ENCODE measurements at regions not wholly inside any gene's neighbourhood (a gene's known extent, or its start where the extent isn't known, plus 50 kb on each side); places are given as distances from the start of the nearest gene placed in this dataset.

GRCh38 chr15:46996359-46996758 lies 720.9 kb upstream of the SEMA6D start:
- H3K4me1 Mint-ChIP-seq, result no peaks in the 10 kb centered on the region
- H3K36me3 Mint-ChIP-seq (ENCODE audit: low read depth), result no peaks in the 10 kb centered on the region
- TF ChIP-seq CTCF (conservative IDR thresholded peaks at IDR 0.05), result no peak
- DNase-seq, result peak; percentile 43
- WGBS, 2 experiments (ENCODE audit: insufficient coverage in 1 of 2, insufficient read length in 1 of 2), result 87 to 100% methylated on average over 1 to 3 of the region's 3 CpGs
- no peak overlapping the region for H3K4me3 Mint-ChIP-seq
- H3K27ac Mint-ChIP-seq, result no peak overlapping the region
- no peaks in the 10 kb centered on the region for H3K36me3 ChIP-seq (ENCODE audit: control insufficient read depth, insufficient read depth, low read length)
- H3K9ac ChIP-seq (ENCODE audit: extremely low read depth, low read length, poor library complexity, severe bottlenecking), result no peak overlapping the region
- H3K27ac ChIP-seq (ENCODE audit: low read depth, low read length), result no peak overlapping the region
- no peaks in the 10 kb centered on the region for H3K27me3 ChIP-seq (ENCODE audit: control insufficient read depth, insufficient read depth, low read length, poor library complexity, severe bottlenecking)
- H3K4me1 ChIP-seq (ENCODE audit: control insufficient read depth, insufficient read depth, low read length), result no peaks in the 10 kb centered on the region
- no peak overlapping the region for H3K4me3 ChIP-seq (ENCODE audit: low read length)
- no peaks in the 10 kb centered on the region for H3K27me3 Mint-ChIP-seq (ENCODE audit: insufficient read depth)
- H3K9me3 Mint-ChIP-seq, result peaks cover 13% of the 10 kb centered on the region
- no peaks in the 10 kb centered on the region for H3K9me3 ChIP-seq (ENCODE audit: control insufficient read depth, low read length)

- Histone ChIP-seq H3K4me1 (ENCODE audit: control insufficient read depth, insufficient read depth, low read length) (no peaks in the 10 kb centered on the region), H3K9me3 (ENCODE audit: control insufficient read depth, low read length) (no peaks in the 10 kb centered on the region), H3K27ac (ENCODE audit: low read depth, low read length) (no peak overlapping the region), H3K4me3 (ENCODE audit: low read length) (no peak overlapping the region), H3K36me3 (ENCODE audit: control insufficient read depth, insufficient read depth, low read length) (no peaks in the 10 kb centered on the region), H3K27me3 (ENCODE audit: control insufficient read depth, insufficient read depth, low read length, poor library complexity, severe bottlenecking) (no peaks in the 10 kb centered on the region), H3K9ac (ENCODE audit: extremely low read depth, low read length, poor library complexity, severe bottlenecking) (no peak overlapping the region)
- no peaks in the 10 kb centered on the region for H3K36me3 Mint-ChIP-seq (ENCODE audit: low read depth)
- H3K4me3 Mint-ChIP-seq, result no peak overlapping the region
- peaks cover 8% of the 10 kb centered on the region for H3K9me3 Mint-ChIP-seq
- WGBS, 2 experiments (ENCODE audit: insufficient coverage in 1 of 2, insufficient read length in 1 of 2), result 93 to 100% methylated on average over 2 of the region's 3 CpGs
- no peak for DNase-seq
- H3K4me1 Mint-ChIP-seq, result no peaks in the 10 kb centered on the region
- TF ChIP-seq CTCF (conservative IDR thresholded peaks at IDR 0.05), result no peak
- H3K27me3 Mint-ChIP-seq (ENCODE audit: insufficient read depth), result no peaks in the 10 kb centered on the region
- no peak overlapping the region for H3K27ac Mint-ChIP-seq
Measured at GRCh38 chr15:46997501-46997900, 719.8 kb upstream of the SEMA6D start.

GRCh38 chr15:47003568-47003967 lies 713.7 kb upstream of the SEMA6D start:
- WGBS, 2 experiments (ENCODE audit: insufficient coverage in 1 of 2, insufficient read length in 1 of 2), result no CpG with 5 or more reads among the region's 1 CpG
- H3K9me3 ChIP-seq (ENCODE audit: control insufficient read depth, low read length), result peaks cover 11% of the 10 kb centered on the region

More at GRCh38 chr15:47003568-47003967, 713.7 kb upstream of the SEMA6D start:
- H3K27me3 Mint-ChIP-seq (ENCODE audit: insufficient read depth), result no peaks in the 10 kb centered on the region
- Histone ChIP-seq H3K36me3 (ENCODE audit: control insufficient read depth, insufficient read depth, low read length) (no peaks in the 10 kb centered on the region), H3K4me3 (ENCODE audit: low read length) (no peak overlapping the region), H3K27ac (ENCODE audit: low read depth, low read length) (no peak overlapping the region), H3K4me1 (ENCODE audit: control insufficient read depth, insufficient read depth, low read length) (no peaks in the 10 kb centered on the region), H3K27me3 (ENCODE audit: control insufficient read depth, insufficient read depth, low read length, poor library complexity, severe bottlenecking) (no peaks in the 10 kb centered on the region), H3K9ac (ENCODE audit: extremely low read depth, low read length, poor library complexity, severe bottlenecking) (no peak overlapping the region)
- H3K36me3 Mint-ChIP-seq (ENCODE audit: low read depth), result peaks cover 2% of the 10 kb centered on the region
- no peak overlapping the region for H3K27ac Mint-ChIP-seq
- peaks cover 3% of the 10 kb centered on the region for H3K4me1 Mint-ChIP-seq
- H3K4me3 Mint-ChIP-seq, result no peak overlapping the region
- no peak for DNase-seq
- no peak for TF ChIP-seq CTCF (conservative IDR thresholded peaks at IDR 0.05)
- peaks cover 26% of the 10 kb centered on the region for H3K9me3 Mint-ChIP-seq
